GM18517 (cell line): ENCODE measurements at regions not wholly inside any gene's neighbourhood (a gene's known extent, or its start where the extent isn't known, plus 50 kb on each side); places are given as distances from the start of the nearest gene placed in this dataset.
"Not testable (repeated sequence)": the region's sequence is repeated elsewhere in the genome, so short reads cannot be mapped to it uniquely, and the experiment has no call there.

Experiments used
- ATAC-seq: cut with Tn5 transposase; IDR thresholded peaks from one replicate; pipeline ENCODE4 v1.9.1; 2021; ENCODE audit warnings: mild to moderate bottlenecking, moderate library complexity; ENCODE audit not compliant: unreplicated experiment

DNA sequence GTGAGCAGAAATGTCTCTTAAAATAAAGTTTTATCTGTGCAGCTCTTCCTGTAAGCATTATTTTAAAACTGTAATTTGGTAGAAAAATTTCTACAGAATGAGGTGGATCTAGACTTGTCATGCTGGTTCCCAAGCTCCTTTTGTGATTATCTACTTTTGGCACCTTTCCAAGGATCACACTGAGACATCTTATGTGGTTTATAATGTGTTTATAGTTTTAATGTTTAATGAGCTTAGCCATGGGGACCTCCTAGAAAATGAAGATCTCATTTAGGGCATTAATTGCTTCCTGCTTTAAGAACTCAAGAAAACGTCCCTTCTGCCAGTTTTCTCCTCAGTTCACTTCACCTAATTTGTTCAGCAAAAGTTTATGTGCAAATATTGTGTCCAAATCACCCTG, 468.4 kb downstream of the SUCLG1 start:
- no peak for ATAC-seq

DNA sequence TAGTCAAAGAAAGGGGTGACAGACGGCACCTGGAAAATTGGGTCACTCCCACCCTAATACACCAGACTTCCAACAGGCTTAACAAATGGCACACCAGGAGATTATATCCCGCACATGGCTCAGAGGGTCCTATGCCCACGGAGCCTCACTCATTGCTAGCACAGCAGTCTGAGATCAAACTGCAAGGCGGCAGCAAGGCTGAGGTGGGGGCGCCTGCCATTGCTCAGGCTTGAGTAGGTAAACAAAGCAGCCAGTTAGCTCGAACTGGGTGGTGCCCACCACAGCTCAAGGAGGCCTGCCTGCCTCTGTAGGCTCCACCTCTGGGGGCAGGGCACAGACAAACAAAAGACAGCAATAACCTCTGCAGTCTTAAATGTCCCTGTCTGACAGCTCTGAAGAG, 482.5 kb downstream of the SUCLG1 start:
- not testable (repeated sequence) for ATAC-seq

DNA sequence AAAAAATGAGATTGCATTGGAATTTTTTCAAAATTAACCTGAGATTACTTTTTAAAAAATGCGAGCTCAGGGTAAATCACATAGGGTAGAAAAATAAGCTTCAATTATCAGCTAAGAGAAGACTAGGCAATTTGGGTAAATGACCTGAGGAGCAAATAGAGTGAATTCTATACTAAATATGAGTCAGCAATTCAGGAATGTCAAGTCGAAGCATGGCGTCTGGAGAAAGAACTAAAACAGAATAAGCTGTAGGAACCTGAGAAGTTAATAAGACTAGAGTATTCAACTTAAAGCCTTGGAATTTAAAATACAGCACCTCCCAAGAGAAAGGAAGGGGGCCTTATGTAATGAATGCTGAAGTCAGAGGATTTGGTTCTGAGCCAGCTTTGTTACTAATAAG, 487.0 kb downstream of the SUCLG1 start:
- ATAC-seq: no peak

DNA sequence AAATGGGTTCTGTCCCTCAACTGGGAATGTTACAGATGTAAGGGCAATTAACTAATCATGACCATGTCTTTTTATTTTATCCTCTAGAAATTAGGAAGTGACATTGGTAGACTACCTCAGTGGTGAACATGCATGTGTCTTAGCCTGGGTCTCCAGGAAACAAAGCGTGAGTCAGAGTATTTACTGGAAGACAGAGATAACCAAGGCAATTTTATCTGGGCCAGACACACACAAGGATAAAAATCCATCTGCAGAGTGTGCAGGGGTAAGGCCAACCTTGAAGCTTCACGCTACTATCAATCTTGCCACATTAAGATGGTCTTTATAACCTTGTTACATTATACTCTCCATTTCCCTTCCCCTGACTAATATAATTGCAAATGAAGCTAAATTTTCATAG, 487.5 kb downstream of the SUCLG1 start:
- no peak for ATAC-seq

DNA sequence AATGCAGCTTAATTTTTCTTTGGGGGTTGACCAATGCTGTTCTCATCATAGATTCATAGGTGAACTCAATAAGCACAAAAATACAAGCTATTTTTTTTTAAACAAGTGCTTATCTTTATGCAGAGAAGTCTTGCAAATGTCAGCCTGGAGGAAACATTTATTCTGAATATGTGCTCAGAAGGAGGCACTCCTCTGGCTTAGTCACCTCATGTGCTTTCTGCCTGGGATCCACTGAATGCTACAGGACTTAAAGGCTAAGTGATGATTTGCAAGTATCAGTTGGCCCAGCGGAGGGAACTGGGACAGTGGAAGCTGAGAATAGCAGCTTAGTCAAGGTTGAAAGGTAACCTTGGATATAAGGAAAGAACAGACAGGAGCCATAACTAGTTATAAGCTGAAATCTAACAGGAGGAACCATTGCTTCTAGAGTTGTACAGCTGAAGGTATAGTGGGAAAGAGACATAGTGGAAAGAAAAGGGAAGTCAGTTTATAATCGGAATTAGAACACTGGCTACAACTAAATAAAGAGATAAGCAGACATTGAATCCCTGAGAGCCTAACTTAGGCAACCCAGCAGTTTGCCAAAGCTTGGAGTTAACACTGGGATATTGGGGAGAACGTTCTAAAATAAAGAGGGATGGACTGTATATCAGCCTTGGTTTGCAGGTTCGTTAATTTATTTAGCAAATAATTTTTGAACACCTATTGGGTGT, 488.7 kb downstream of the SUCLG1 start:
- ATAC-seq: no peak

DNA sequence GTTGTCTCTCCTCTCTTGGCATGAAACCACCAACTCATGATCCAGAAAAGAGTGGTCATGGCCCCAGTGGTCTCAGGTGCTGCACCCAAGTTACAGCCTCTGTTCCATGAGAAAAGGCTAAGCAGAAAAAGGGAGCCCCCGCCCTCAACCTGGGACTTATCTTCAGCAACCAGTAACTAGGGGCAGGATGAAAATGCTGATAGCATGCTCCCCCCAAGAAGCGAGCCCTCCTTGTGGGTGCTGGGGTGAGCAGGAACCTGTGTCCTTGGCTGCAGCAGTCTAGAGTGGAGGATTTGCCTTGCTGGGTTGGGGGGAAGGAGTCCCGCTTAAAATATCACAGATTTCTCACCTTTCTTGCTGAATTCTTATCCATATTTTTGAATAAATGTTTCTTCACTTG, 490.0 kb downstream of the SUCLG1 start:
- ATAC-seq: no peak

DNA sequence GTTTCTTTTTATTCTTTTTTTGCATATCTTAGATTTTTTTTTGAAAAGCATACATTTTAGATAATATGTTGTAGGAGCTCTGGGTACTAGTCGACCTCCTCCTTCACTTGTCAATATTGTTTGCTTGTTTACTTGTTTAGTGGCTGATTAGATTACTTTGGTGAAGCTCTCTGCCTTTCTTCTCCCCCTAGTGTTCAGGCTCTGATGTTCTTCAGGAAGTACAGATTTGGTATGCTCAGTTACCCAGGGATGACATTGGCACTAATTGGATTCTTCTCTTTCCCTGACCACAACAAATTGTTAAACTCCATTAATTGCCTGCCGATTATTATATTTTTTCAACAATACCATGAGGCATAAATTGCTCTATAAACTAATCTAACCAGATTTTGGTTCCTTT, 491.2 kb downstream of the SUCLG1 start:
- no peak for ATAC-seq

DNA sequence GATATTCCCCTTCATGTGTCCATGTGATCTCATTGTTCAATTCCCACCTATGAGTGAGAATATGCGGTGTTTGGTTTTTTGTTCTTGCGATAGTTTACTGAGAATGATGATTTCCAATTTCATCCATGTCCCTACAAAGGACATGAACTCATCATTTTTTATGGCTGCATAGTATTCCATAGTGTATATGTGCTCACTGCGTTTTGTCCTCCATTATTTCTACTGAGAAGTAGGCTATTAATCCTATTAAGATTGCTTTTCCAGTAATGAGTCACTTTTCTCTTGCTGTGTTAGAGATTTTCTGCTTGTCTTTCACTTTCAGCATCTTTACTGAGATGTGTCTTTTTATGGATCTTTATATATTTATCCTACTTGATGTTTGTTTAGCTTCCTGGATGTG, 492.1 kb downstream of the SUCLG1 start:
- ATAC-seq: not testable (repeated sequence)

DNA sequence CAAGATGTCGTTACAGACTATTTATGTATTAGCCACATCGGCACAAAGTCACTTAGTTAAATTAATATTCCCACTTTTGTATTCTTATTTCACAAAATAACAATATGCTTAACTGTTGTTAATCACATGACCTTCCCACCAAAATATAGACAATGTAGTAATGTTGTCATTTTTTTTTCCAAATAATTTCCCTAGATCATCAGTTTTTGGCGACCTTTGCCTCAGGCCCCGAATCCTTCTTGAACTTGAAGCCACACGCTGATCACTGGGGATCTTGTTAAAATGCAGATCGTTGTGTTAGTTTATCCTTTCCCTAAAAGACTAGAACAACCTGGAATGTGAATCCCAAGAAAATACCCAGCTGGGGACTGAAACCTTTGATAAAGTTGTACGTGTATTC, 497.6 kb downstream of the SUCLG1 start:
- no peak for ATAC-seq

DNA sequence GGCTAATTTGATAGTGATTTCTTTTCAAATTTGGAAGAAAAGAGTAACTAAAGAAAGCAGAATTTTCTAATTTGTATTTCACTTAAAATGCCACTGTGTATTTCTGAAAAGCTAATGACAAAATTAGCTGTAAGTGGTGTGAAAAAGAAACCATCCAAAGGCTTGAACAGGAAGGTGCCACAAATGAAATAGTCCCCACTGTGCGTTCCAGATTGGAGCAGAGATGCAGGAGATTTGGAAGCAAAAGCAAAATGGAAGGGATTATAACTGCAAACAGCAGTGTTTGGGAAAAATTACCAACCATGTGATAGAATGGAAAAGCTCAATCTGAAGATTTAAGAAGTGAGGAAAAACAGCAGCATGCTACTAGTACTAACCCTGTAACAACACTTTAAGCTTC, 498.7 kb downstream of the SUCLG1 start:
- no peak for ATAC-seq

DNA sequence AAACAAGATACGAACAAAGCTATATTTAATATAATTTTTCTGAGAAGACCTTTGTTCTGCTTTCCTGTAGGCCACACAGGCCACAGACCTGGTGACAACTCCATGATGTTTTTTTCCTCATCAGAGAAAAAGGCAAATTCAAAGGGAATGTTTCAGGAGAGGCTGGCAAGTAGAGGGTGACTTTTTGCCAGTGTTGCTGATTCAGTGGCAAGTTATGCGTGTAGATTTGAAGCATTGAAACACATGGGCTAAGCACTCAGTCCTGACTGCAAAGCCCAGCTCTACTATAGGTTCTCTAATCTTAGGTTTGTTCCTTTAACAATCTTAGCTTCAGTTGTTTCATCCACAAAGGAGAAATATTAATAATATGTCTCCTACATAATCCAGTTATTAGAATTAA, 499.8 kb downstream of the SUCLG1 start:
- no peak for ATAC-seq

DNA sequence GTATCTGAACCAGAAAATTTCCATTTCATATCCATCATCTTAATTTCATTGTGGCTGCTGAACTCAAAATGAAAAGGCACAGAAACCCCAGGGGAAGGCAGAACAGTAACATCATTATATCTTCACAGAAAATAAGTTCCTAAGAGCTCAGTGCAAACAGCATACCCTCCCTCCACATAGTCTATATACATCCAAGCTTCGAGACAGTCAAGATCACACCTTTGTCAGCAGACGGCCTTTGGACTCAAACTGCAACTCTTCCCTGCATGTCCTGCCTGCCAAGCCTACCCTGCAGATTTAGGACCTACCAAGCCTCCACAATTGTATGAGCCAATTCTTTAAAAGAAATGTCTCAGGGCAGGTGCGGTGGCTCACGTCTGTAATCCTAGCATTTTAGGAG, 502.1 kb downstream of the SUCLG1 start:
- no peak for ATAC-seq

DNA sequence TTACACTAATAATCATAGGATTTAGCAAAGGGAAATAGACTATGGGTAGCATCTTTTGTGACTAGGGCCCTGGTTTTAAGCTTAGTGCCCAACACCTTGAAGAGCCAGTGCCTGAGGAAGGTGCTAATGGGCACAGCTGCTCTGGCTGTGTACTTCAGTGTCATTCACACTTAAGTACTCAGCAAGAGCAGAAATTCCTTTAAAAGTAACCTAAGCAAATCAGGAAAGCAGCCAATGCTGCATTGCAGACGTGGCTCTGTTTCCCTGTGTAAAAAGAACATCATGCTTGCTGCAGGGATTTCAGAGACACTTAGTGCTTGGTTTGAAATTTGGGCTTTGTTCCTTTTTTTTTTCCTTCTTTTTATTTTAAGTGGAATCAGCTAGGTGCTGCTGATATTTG, 505.4 kb downstream of the SUCLG1 start:
- no peak for ATAC-seq

DNA sequence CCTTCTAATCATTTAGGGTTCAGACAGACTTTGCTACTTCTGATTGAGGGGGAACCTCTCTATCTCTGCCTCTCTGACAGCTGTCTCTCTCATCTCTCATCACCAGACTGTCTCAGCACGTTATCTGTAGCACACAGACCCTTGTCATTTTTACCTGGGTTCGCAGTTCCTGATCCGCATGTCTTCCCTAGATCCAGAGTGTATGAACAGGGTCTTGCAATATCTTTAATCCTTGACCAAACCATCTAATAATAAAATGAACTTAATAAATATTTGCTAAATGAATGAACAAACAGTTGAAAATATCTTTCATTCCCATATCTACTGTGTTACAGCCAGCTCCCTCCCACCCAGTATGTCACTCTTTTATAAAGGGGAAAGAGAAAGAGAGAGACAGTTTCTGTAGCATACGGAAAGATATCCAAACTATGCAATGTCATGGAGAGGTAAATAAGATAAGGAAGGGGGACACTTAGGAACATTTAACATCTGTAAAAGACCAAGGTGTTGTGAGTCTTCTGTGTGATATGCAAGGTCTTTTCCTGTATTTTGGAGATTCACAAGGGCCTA, 507.6 kb downstream of the SUCLG1 start:
- ATAC-seq: no peak

DNA sequence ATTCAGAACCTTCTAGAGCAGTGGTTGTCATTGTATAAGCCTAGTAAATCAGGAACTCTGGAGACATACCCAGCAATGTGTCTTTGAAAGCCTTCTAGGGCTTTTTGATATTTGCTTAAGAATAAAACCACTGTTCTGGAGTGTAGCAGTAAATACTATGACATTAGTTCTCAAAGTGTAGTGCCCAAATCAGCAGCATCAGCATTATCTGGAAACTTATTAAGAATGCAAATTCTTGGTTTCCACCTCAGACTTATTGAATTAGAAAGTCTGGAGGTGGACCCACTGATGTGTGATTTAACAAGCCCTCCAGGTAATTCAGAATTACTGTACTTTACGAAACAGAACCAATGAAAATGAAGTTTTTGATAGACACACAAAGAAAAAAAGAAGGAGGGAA, 509.7 kb downstream of the SUCLG1 start:
- no peak for ATAC-seq

DNA sequence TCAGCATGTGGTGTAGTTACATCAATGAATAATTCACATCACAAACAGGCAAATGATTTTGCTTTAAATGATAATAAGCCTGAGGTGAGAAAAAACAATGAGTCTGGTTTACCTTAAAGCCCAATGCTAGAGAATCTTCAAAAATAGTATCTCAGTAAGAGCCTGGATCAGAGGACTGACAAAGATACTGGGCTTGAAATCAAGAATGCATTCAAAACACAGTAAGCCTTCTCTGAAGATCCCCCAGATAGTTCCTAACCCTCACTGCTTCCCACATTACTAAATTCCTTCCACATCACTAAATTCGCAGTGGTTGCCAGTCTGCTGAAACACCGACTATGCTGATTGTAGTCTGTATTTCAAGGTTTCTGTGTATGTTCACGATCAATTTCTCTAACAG, 514.9 kb downstream of the SUCLG1 start:
- no peak for ATAC-seq

DNA sequence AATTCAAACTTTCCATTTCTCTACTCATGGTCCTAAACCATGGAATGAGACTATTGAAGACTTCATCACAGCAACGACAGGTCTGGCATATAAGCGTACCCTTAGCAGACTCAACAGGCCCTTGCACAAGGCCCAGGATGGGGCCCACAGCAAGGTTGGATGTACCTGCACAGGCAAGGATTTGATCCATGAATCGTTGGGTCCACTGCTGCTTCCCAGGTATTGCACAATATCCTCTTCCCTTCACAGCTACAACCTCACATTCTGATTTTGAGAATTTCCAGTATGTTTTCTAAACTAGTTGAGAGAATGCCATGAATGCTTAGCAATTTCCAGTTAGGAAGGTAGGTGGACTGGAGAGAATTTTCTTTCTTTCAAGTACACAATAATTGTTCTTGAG, 515.8 kb downstream of the SUCLG1 start:
- no peak for ATAC-seq

DNA sequence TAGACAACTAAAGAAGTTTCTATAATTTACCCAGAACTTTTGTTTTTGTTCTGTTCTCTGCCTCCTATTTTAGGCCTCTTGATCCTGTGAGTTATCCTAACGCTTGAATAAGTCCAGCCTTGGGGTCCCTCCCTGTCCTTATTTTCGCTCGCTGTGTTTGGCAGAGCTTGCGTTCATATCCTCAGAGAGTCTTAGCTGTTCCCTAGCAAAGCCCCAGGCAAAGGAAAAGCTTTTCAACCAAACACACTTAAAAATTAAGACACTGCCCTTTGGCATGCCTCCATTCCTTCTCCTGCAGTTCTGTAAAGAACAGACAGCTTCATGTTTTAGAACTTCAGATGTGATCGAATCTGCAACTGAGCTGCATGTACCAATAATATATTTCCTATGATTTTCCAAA, 517.2 kb downstream of the SUCLG1 start:
- ATAC-seq: no peak

DNA sequence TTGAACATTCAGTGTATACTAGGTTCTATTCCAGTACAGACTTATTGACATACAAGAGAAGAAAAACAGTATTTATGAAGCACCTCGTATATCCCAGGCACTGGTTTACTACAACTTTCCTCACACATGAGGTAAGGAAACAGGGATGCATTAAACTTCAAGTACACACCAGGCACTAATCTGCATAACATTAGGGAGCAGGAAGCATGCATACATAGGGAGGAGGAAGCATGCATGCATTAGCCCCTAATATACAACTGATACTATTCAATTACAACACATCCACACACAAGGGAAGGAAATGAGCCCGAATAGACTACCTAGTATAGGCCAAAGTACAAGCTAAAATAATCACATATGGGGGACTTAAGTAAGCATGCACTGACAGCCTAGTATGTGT, 525.3 kb downstream of the SUCLG1 start:
- ATAC-seq: no peak

DNA sequence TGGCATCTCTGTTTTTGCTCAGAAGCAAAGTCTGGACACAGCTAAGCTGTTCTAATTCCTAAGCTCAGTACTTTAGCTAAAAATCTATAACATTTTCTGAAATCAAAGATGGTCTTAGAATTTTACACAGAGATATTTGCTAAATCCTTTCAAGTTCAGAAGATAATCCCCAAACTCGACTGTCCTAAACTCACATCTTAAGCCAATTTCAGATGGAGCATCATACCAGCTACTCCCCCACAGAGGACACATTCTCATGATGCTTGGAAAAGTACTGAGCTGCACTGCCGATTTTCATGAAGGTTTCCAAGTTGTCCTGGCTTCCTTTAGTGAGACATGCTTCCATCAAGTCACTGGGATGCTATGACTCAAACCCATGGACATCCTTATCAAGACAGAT, 535.5 kb downstream of the SUCLG1 start:
- ATAC-seq: no peak

DNA sequence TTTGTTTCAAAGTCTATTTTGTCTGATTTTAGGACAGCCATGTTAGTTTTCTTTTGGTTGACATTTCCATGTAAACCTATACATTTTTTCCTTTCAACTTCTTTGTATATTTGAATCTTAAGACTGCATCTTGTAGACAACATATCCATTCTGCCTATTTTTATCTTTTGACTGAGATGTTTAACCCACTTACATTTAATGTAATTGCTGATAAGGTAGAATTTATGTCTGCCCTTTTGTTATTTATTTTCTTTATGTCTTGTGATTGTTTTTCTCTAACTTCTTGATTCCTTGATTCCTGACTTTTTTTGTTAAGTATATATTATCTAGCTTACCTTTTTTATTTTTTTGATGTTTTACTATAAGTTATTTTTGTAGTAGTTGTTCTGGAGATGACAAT, 542.5 kb downstream of the SUCLG1 start:
- ATAC-seq: no peak

DNA sequence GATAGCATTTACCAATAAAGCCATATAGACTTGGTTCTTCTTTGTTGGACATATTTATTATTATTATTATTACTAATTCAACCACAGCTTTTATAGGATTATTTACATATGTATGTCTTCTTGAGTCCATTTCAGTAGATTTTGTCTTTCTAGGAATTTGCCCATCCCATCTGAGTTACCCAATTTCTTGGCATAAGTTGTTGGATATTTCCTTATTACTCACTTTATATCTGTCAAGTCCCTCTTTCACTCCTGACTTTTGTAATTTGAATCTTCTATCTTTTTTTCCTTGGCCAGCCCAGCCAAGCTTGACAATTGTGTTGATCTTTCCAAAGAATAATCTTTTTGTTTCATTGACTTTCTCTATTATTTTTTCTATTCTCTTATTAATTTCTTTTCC, 543.7 kb downstream of the SUCLG1 start:
- no peak for ATAC-seq

DNA sequence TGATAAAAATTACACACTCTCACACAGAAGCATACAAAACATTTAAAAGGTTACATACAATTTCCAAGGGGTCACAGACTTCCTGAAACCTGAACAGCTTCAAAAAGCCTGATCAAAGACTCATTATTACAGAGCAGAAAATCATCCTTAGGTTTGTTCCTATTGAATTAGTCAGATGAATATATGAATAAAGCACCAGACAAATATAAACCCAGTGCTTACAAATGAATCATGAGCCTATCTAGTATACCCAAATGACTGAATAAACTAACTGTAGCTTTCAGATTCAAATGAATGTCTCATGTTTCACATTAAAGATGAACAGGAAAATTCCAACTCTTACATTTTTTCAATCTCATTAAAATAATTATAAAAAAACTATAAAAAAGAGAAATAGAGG, 550.3 kb downstream of the SUCLG1 start:
- ATAC-seq: no peak
